NCI-H128 (cell line): ENCODE measurements at regions not wholly inside any gene's neighbourhood (a gene's known extent, or its start where the extent isn't known, plus 50 kb on each side); places are given as distances from the start of the nearest gene placed in this dataset.
"Not testable (repeated sequence)": the region's sequence is repeated elsewhere in the genome, so short reads cannot be mapped to it uniquely, and the experiment has no call there.

Experiments used
- DNase-seq: peaks from one replicate; lab custom pipeline; 2025; ENCODE audit not compliant: unreplicated experiment; lab: John Stamatoyannopoulos, UW

GRCh38 chr1:14334336-14335176 is 263.9 kb upstream of the KAZN start:
- no peak for DNase-seq

- no peak for DNase-seq
Observed at GRCh38 chr1:14338509-14338908, 260.0 kb upstream of the KAZN start.

- DNase-seq, result no peak
Observed at GRCh38 chr1:14339288-14339687, 259.2 kb upstream of the KAZN start.

GRCh38 chr1:14340002-14340785 is 258.3 kb upstream of the KAZN start:
- no peak for DNase-seq

GRCh38 chr1:14341147-14341546 is 257.3 kb upstream of the KAZN start:
- no peak for DNase-seq

GRCh38 chr1:14345946-14346550 is 252.4 kb upstream of the KAZN start:
- DNase-seq, result no peak

GRCh38 chr1:14347186-14347585 is 251.3 kb upstream of the KAZN start:
- DNase-seq, result no peak

- DNase-seq, result no peak
Observed at GRCh38 chr1:14347776-14348175, 250.7 kb upstream of the KAZN start.

- no peak for DNase-seq
Observed at GRCh38 chr1:14350197-14350596, 248.3 kb upstream of the KAZN start.

GRCh38 chr1:14352897-14353296 is 245.6 kb upstream of the KAZN start:
- no peak for DNase-seq

- not testable (repeated sequence) for DNase-seq
Observed at GRCh38 chr1:14361005-14361404, 237.5 kb upstream of the KAZN start.

GRCh38 chr1:14362331-14362730 is 236.2 kb upstream of the KAZN start:
- DNase-seq, result no peak

GRCh38 chr1:14363036-14363590 is 235.4 kb upstream of the KAZN start:
- DNase-seq, result no peak

GRCh38 chr1:14363707-14364413 is 234.6 kb upstream of the KAZN start:
- no peak for DNase-seq

- no peak for DNase-seq
Observed at GRCh38 chr1:14365301-14365988, 233.0 kb upstream of the KAZN start.

GRCh38 chr1:14366091-14367018 is 232.1 kb upstream of the KAZN start:
- DNase-seq, result no peak

- no peak for DNase-seq
Observed at GRCh38 chr1:14367451-14367850, 231.0 kb upstream of the KAZN start.

- no peak for DNase-seq
Observed at GRCh38 chr1:14369526-14370213, 228.8 kb upstream of the KAZN start.
